Breast epithelium (tissue), 4 donors: ENCODE measurements at regions not wholly inside any gene's neighbourhood (a gene's known extent, or its start where the extent isn't known, plus 50 kb on each side); places are given as distances from the start of the nearest gene placed in this dataset.

Experiments
- DNase-seq, 2 donors: peaks; one replicate each; pipeline ENCODE4 v3.0.0-alpha.2; 2019; ENCODE audit warnings: low spot score in 2 of 2
- H3K27ac ChIP-seq, 2 donors: fragments of 200-600 bp; sonication (generic) in 1 of 2; one replicate each; pipeline ENCODE4 v1.5.1; 2016 to 2019; ENCODE audit warnings: mild to moderate bottlenecking in 1 of 2
- H3K27me3 ChIP-seq, 2 donors: fragments of 200-600 bp; sonication (generic) in 1 of 2; one replicate each; pipeline versions ENCODE4 v1.5.1 to v1.6.0; 2017 to 2019; ENCODE audit warnings: control low read depth in 1 of 2, mild to moderate bottlenecking in 1 of 2
- H3K36me3 ChIP-seq: fragments of 200-600 bp; one replicate; pipeline ENCODE4 v1.5.1; 2019
- H3K4me1 ChIP-seq, 2 donors: fragments of 200-600 bp; sonication (generic); one replicate each; pipeline ENCODE4 v1.5.1; 2016 to 2019; ENCODE audit warnings: control low read depth in 1 of 2
- H3K4me3 ChIP-seq, 3 donors: fragments of 200-600 bp; sonication (generic); 1 replicate in 2 of 3; 2 replicates in 1 of 3; pipeline ENCODE4 v1.5.1; 2016 to 2019; ENCODE audit warnings: mild to moderate bottlenecking in 3 of 3, moderate library complexity in 2 of 3
- H3K9me3 ChIP-seq, 2 donors: fragments of 200-600 bp; sonication (generic) in 1 of 2; one replicate each; pipeline ENCODE4 v1.5.1; 2016 to 2019; ENCODE audit warnings: control low read depth in 1 of 2
- POLR2A ChIP-seq: fragments of 450-650 bp; IDR thresholded peaks from one replicate; pipeline ENCODE4 v1.6.1; 2016; ENCODE audit warnings: antibody characterized with exemption, mild to moderate bottlenecking, moderate library complexity
- POLR2AphosphoS5 ChIP-seq, 3 donors: sonication (generic); formaldehyde crosslinking; IDR thresholded peaks; one replicate each; pipeline ENCODE4 v1.6.1; 2017; ENCODE audit warnings: antibody characterized with exemption in 3 of 3
- intact Hi-C: fragments of 100-400 bp; cut with DNase I; formaldehyde crosslinking; loops from one replicate; pipeline ENCODE4 v1.15.1; 2023; ENCODE audit warnings: low total_unique reads
- TF ChIP-seq, protein P1 (sequence below), 3 donors: fragments of 450-650 bp; IDR thresholded peaks; one replicate each; pipeline ENCODE4 v1.5.1; 2016 to 2017; ENCODE audit warnings: antibody characterized with exemption in 3 of 3, mild to moderate bottlenecking in 3 of 3, moderate library complexity in 3 of 3

GRCh38 chr3:94778814-94779494 is 716.1 kb downstream of the NSUN3 start:
- intact Hi-C loops: no loop called here
- Histone ChIP-seq H3K27ac (no peak overlapping the region), H3K9me3 (no peaks in the 10 kb centered on the region), H3K27me3 (no peaks in the 10 kb centered on the region), H3K36me3 (no peaks in the 10 kb centered on the region), H3K4me3 (no peak overlapping the region), H3K4me1 (no peaks in the 10 kb centered on the region)
- TF ChIP-seq, protein P1, sequence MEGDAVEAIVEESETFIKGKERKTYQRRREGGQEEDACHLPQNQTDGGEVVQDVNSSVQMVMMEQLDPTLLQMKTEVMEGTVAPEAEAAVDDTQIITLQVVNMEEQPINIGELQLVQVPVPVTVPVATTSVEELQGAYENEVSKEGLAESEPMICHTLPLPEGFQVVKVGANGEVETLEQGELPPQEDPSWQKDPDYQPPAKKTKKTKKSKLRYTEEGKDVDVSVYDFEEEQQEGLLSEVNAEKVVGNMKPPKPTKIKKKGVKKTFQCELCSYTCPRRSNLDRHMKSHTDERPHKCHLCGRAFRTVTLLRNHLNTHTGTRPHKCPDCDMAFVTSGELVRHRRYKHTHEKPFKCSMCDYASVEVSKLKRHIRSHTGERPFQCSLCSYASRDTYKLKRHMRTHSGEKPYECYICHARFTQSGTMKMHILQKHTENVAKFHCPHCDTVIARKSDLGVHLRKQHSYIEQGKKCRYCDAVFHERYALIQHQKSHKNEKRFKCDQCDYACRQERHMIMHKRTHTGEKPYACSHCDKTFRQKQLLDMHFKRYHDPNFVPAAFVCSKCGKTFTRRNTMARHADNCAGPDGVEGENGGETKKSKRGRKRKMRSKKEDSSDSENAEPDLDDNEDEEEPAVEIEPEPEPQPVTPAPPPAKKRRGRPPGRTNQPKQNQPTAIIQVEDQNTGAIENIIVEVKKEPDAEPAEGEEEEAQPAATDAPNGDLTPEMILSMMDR (IDR thresholded peaks at IDR 0.05): no peak
- no peak for TF ChIP-seq POLR2A
- TF ChIP-seq POLR2AphosphoS5 (IDR thresholded peaks at IDR 0.05): no peak
- no peak for DNase-seq

GRCh38 chr3:94779699-94780098 is 716.8 kb downstream of the NSUN3 start:
- Histone ChIP-seq H3K27ac (no peak overlapping the region), H3K36me3 (no peaks in the 10 kb centered on the region), H3K9me3 (no peaks in the 10 kb centered on the region), H3K4me3 (no peak overlapping the region), H3K4me1 (no peaks in the 10 kb centered on the region), H3K27me3 (no peaks in the 10 kb centered on the region)
- intact Hi-C loops: no loop called here
- no peak for DNase-seq
- no peak for TF ChIP-seq POLR2A
- TF ChIP-seq, protein P1 (IDR thresholded peaks at IDR 0.05): no peak
- TF ChIP-seq POLR2AphosphoS5 (IDR thresholded peaks at IDR 0.05): no peak

DNA sequence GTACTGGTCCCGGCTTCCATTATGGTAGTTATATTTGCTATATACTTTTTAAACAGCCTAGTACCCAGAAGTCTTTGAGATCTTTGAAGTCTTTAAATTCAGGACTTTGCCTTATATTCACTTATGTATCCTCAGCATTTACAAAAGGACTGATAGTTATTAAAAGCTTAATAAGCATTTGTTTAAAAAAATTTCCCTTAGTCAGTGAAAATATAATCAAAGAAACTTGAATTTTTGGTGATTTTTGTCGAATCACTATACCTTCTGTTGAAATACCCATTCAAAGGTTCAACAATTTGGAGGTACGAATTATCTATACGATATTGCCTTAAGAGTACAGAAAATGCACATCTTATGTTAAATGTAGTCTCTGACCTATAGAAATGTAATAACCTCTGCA is 721.4 kb downstream of the NSUN3 start:
- no peaks in the 10 kb centered on the region for H3K4me1 ChIP-seq
- H3K27ac ChIP-seq: no peak overlapping the region
- H3K4me3 ChIP-seq: no peak overlapping the region
- DNase-seq: no peak
- TF ChIP-seq POLR2A (no peak), POLR2AphosphoS5 (IDR thresholded peaks at IDR 0.05) (no peak)
- TF ChIP-seq, protein P1 (IDR thresholded peaks at IDR 0.05): no peak
- H3K9me3 ChIP-seq: no peaks in the 10 kb centered on the region
- intact Hi-C loops: no loop called here
- H3K27me3 ChIP-seq: no peaks in the 10 kb centered on the region
- H3K36me3 ChIP-seq: no peaks in the 10 kb centered on the region

GRCh38 chr3:94787066-94787465 is 724.2 kb downstream of the NSUN3 start:
- DNase-seq: no peak
- intact Hi-C loops: no loop called here
- TF ChIP-seq POLR2A: no peak
- TF ChIP-seq POLR2AphosphoS5 (IDR thresholded peaks at IDR 0.05): no peak
- TF ChIP-seq, protein P1 (IDR thresholded peaks at IDR 0.05): no peak
- no peaks in the 10 kb centered on the region for H3K27me3 ChIP-seq
- no peaks in the 10 kb centered on the region for H3K4me1 ChIP-seq
- H3K9me3 ChIP-seq: no peaks in the 10 kb centered on the region
- no peak overlapping the region for H3K4me3 ChIP-seq
- H3K27ac ChIP-seq: no peak overlapping the region
- H3K36me3 ChIP-seq: no peaks in the 10 kb centered on the region

DNA sequence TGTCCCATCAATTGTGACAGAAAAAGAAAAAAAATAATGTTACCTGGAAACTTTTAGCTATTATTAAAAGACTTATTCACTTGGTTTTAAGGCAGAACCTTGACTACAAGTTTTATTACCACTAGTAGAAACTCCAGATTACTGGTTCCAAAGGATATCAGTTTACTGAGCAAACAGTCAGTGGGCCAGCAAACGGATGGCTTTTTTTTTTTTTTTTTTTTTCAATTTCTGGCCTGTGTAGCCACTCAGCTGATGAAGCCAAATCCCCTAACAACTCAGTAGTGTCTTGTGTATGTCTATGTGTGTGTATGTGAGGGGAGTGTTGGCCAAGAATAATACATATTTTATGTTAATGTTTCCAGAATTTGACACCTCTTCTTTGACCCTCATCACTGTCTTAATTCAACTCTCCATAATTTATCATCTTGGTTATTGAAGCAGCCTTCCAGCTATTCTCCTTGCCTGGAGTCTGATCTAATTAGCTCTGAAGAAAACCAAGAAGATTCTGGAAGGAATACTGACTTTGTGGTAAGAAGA is 724.9 kb downstream of the NSUN3 start:
- intact Hi-C loops: no loop called here
- TF ChIP-seq, protein P1 (IDR thresholded peaks at IDR 0.05): no peak
- TF ChIP-seq POLR2A (no peak), POLR2AphosphoS5 (IDR thresholded peaks at IDR 0.05) (no peak)
- H3K27ac ChIP-seq: no peak overlapping the region
- H3K27me3 ChIP-seq: no peaks in the 10 kb centered on the region
- H3K36me3 ChIP-seq: no peaks in the 10 kb centered on the region
- H3K4me3 ChIP-seq: no peak overlapping the region
- H3K4me1 ChIP-seq: no peaks in the 10 kb centered on the region
- no peaks in the 10 kb centered on the region for H3K9me3 ChIP-seq
- DNase-seq: no peak
